Stimulated activated CD4-positive, alpha-beta T cell treated with anti-CD3 and anti-CD28 coated beads, Interleukin-12 subunit alpha, Interleukin-12 subunit beta, amount 100 ng/mL, for 48 hours (primary cell): ENCODE measurements at regions not wholly inside any gene's neighbourhood (a gene's known extent, or its start where the extent isn't known, plus 50 kb on each side); places are given as distances from the start of the nearest gene placed in this dataset.
A peak's percentile ranks its signal among the peaks of the same experiment; 100 is the strongest.
"Not testable (repeated sequence)": the region's sequence is repeated elsewhere in the genome, so short reads cannot be mapped to it uniquely, and the experiment has no call there.

Experiments used
- DNase-seq, 3 donors: peaks; one replicate each; pipeline ENCODE4 v3.0.0-alpha.2; 2020; ENCODE audit warnings: low read depth in 2 of 3, low spot score in 1 of 3

- no peak for DNase-seq
These were observed 357.5 kb downstream of the GALC start for GRCh38 chr14:87635442-87635841.

- no peak for DNase-seq
These were observed 360.2 kb downstream of the GALC start for GRCh38 chr14:87632796-87633195.

- no peak for DNase-seq
These were observed 362.1 kb downstream of the GALC start for GRCh38 chr14:87630846-87631245.

- no peak for DNase-seq
These were observed 363.2 kb downstream of the GALC start for GRCh38 chr14:87629788-87630187.

- no peak for DNase-seq
These were observed 364.2 kb downstream of the GALC start for GRCh38 chr14:87628780-87629179.

- no peak for DNase-seq
These were observed 364.9 kb downstream of the GALC start for GRCh38 chr14:87628129-87628528.

- DNase-seq: no peak
These were observed 366.7 kb downstream of the GALC start for GRCh38 chr14:87626266-87626665.

GRCh38 chr14:87623616-87624015 lies 369.4 kb downstream of the GALC start:
- DNase-seq: no peak

GRCh38 chr14:87617079-87617478 lies 375.9 kb downstream of the GALC start:
- DNase-seq: no peak

- DNase-seq: peak; percentile 2 to 42 (median 7)
These were observed 376.9 kb downstream of the GALC start for GRCh38 chr14:87615822-87616679.

- no peak for DNase-seq
These were observed 377.9 kb downstream of the GALC start for GRCh38 chr14:87615047-87615446.

- DNase-seq: no peak
These were observed 379.1 kb downstream of the GALC start for GRCh38 chr14:87613881-87614280.

GRCh38 chr14:87607056-87607455 lies 385.9 kb downstream of the GALC start:
- DNase-seq: not testable (repeated sequence)

GRCh38 chr14:87601036-87601435 lies 391.9 kb downstream of the GALC start:
- no peak for DNase-seq

GRCh38 chr14:87600240-87600639 lies 392.7 kb downstream of the GALC start:
- DNase-seq: no peak

GRCh38 chr14:87581298-87581697 lies 411.7 kb downstream of the GALC start:
- DNase-seq: no peak

- no peak for DNase-seq
These were observed 413.9 kb downstream of the GALC start for GRCh38 chr14:87579036-87579435.

GRCh38 chr14:87575378-87575777 lies 417.6 kb downstream of the GALC start:
- DNase-seq: no peak

- no peak for DNase-seq
These were observed 419.4 kb downstream of the GALC start for GRCh38 chr14:87573591-87573990.

- no peak for DNase-seq
These were observed 425.2 kb downstream of the GALC start for GRCh38 chr14:87567618-87568295.

GRCh38 chr14:87566991-87567390 lies 426.0 kb downstream of the GALC start:
- no peak for DNase-seq

GRCh38 chr14:87547536-87547935 lies 445.4 kb downstream of the GALC start:
- DNase-seq: no peak

GRCh38 chr14:87542288-87542687 lies 450.7 kb downstream of the GALC start:
- no peak for DNase-seq
